ENCODE measurements at regions not wholly inside any gene's neighbourhood (a gene's known extent, or its start where the extent isn't known, plus 50 kb on each side); places are given as distances from the start of the nearest gene placed in this dataset.

DNA sequence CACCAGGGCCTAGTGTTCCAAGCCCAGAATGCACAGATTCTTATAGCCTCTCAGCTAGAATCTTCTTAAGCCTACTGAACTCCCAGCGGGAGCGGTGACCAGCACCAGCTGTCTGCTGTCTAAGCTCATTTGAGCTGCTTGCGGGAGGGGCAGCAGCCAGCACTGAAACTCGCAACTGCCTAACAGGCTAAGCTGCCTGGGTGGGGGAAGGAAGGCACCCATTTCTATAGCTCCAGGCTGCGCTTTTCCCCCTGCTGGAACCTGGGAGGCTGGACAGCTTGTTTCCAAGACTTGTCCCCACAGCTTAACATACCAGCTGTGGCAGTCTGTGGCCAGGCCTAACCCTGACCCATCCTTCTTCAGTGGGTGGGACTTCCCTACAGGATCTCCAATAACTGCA, 512.9 kb downstream of the EFNA5 start:
- no peak for TF ChIP-seq POLR2AphosphoS5 (IDR thresholded peaks at IDR 0.05)
- TF ChIP-seq, protein P1, sequence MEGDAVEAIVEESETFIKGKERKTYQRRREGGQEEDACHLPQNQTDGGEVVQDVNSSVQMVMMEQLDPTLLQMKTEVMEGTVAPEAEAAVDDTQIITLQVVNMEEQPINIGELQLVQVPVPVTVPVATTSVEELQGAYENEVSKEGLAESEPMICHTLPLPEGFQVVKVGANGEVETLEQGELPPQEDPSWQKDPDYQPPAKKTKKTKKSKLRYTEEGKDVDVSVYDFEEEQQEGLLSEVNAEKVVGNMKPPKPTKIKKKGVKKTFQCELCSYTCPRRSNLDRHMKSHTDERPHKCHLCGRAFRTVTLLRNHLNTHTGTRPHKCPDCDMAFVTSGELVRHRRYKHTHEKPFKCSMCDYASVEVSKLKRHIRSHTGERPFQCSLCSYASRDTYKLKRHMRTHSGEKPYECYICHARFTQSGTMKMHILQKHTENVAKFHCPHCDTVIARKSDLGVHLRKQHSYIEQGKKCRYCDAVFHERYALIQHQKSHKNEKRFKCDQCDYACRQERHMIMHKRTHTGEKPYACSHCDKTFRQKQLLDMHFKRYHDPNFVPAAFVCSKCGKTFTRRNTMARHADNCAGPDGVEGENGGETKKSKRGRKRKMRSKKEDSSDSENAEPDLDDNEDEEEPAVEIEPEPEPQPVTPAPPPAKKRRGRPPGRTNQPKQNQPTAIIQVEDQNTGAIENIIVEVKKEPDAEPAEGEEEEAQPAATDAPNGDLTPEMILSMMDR (IDR thresholded peaks at IDR 0.05), result no peak

Measured in sigmoid colon (tissue), 4 donors.